Liver (tissue), 8 donors: ENCODE measurements at regions not wholly inside any gene's neighbourhood (a gene's known extent, or its start where the extent isn't known, plus 50 kb on each side); places are given as distances from the start of the nearest gene placed in this dataset.

Source experiments
- DNase-seq: peaks from one replicate; pipeline ENCODE4 v3.0.0-alpha.2; 2017; ENCODE audit warnings: low spot score
- H3K27ac ChIP-seq, 2 donors: one replicate each; pipeline ENCODE4 v1.7.0; 2013; ENCODE audit warnings: inconsistent platforms in 2 of 2, low read length in 2 of 2, control low read depth in 1 of 2, low read depth in 1 of 2, mild to moderate bottlenecking in 1 of 2
- H3K27me3 ChIP-seq, 4 donors: one replicate each; pipeline versions ENCODE4 v1.6.1 to v1.7.0; 2013; ENCODE audit warnings: low read length in 3 of 4, inconsistent platforms in 1 of 4, mild to moderate bottlenecking in 1 of 4, moderate library complexity in 1 of 4; ENCODE audit not compliant: control insufficient read depth in 4 of 4, insufficient read depth in 4 of 4
- H3K36me3 ChIP-seq, 4 donors: one replicate each; pipeline versions ENCODE4 v1.6.1 to v1.7.0; 2013; ENCODE audit warnings: low read length in 3 of 4, mild to moderate bottlenecking in 3 of 4, low read depth in 1 of 4, moderate library complexity in 1 of 4; ENCODE audit not compliant: control insufficient read depth in 4 of 4, insufficient read depth in 3 of 4
- H3K4me1 ChIP-seq, 4 donors: one replicate each; pipeline versions ENCODE4 v1.6.1 to v1.7.0; 2013; ENCODE audit warnings: low read length in 3 of 4, mild to moderate bottlenecking in 3 of 4, moderate library complexity in 1 of 4; ENCODE audit not compliant: control insufficient read depth in 4 of 4, insufficient read depth in 4 of 4
- H3K4me3 ChIP-seq, 3 donors: one replicate each; pipeline versions ENCODE4 v1.6.1 to v1.7.0; 2013; ENCODE audit warnings: low read length in 3 of 3, control low read depth in 1 of 3, low read depth in 1 of 3, mild to moderate bottlenecking in 1 of 3
- H3K9ac ChIP-seq, 2 donors: one replicate each; pipeline ENCODE4 v1.7.0; 2013; ENCODE audit warnings: low read length in 2 of 2, mild to moderate bottlenecking in 2 of 2, moderate library complexity in 2 of 2, control low read depth in 1 of 2, low read depth in 1 of 2
- H3K9me3 ChIP-seq, 4 donors: one replicate each; pipeline versions ENCODE4 v1.6.1 to v1.7.0; 2013; ENCODE audit warnings: low read length in 3 of 4; ENCODE audit not compliant: control insufficient read depth in 4 of 4
- EGR1 ChIP-seq, 2 donors: IDR thresholded peaks; 2 replicates each; pipeline ENCODE4 v1.6.1; 2016 to 2018; ENCODE audit warnings: antibody characterized with exemption in 2 of 2, low read depth in 2 of 2
- FOXA2 ChIP-seq: IDR thresholded peaks from 2 replicates; pipeline ENCODE4 v1.6.1; 2016; ENCODE audit warnings: antibody characterized with exemption
- GABPA ChIP-seq, 2 donors: IDR thresholded peaks in 1 of 2; conservative IDR thresholded peaks in 1 of 2; 2 replicates each; pipeline ENCODE4 v1.6.1; 2016; ENCODE audit warnings: antibody characterized with exemption in 2 of 2, mild to moderate bottlenecking in 1 of 2, moderate library complexity in 1 of 2
- HNF4A ChIP-seq, 2 donors: conservative IDR thresholded peaks; 2 replicates each; pipeline ENCODE4 v1.6.1; 2016; ENCODE audit warnings: antibody characterized with exemption in 2 of 2, mild to moderate bottlenecking in 2 of 2
- HNF4G ChIP-seq: IDR thresholded peaks from 2 replicates; pipeline ENCODE4 v1.6.1; 2016; ENCODE audit warnings: antibody characterized with exemption
- JUND ChIP-seq, 2 donors: IDR thresholded peaks; 2 replicates each; pipeline ENCODE4 v1.6.1; 2016; ENCODE audit warnings: antibody characterized with exemption in 2 of 2
- NR2F2 ChIP-seq: IDR thresholded peaks from 2 replicates; pipeline ENCODE4 v1.6.1; 2016; ENCODE audit warnings: antibody characterized with exemption
- RAD21 ChIP-seq, 2 donors: IDR thresholded peaks; 2 replicates each; pipeline ENCODE4 v1.6.1; 2016; ENCODE audit warnings: antibody characterized with exemption in 2 of 2, mild to moderate bottlenecking in 2 of 2
- REST ChIP-seq: IDR thresholded peaks from 2 replicates; pipeline ENCODE4 v1.6.1; 2016; ENCODE audit warnings: antibody characterized with exemption, mild to moderate bottlenecking
- SP1 ChIP-seq: IDR thresholded peaks from 2 replicates; pipeline ENCODE4 v1.6.1; 2018; ENCODE audit warnings: antibody characterized with exemption, mild to moderate bottlenecking
- YY1 ChIP-seq: IDR thresholded peaks from 2 replicates; pipeline ENCODE4 v1.6.1; 2016; ENCODE audit warnings: antibody characterized with exemption, mild to moderate bottlenecking
- WGBS: extraction: QIAGEN DNeasy Blood & Tissue Kit; methylation state at CpG from one replicate; pipeline ENCODE4 v1.1.7; 2013; 5-methylcytosine and 5-hydroxymethylcytosine counted together
- TF ChIP-seq, protein P1 (sequence below): IDR thresholded peaks from 2 replicates; pipeline ENCODE4 v1.6.1; 2016; ENCODE audit warnings: antibody characterized with exemption
- TF ChIP-seq, protein P2 (sequence below): IDR thresholded peaks from 2 replicates; pipeline ENCODE4 v1.6.1; 2016; ENCODE audit warnings: antibody characterized with exemption
- TF ChIP-seq, protein P3 (sequence below): fragments of 150-350 bp; IDR thresholded peaks from 2 replicates; pipeline ENCODE4 v1.5.1; 2017; ENCODE audit warnings: improper control_type of control experiment, low read depth, low read length; ENCODE audit not compliant: missing input control
- donor health status: healthy.
- donor health status: healthy.
- donor health status: healthy.
- donor health status: healthy.
- donor health status: healthy.

DNA sequence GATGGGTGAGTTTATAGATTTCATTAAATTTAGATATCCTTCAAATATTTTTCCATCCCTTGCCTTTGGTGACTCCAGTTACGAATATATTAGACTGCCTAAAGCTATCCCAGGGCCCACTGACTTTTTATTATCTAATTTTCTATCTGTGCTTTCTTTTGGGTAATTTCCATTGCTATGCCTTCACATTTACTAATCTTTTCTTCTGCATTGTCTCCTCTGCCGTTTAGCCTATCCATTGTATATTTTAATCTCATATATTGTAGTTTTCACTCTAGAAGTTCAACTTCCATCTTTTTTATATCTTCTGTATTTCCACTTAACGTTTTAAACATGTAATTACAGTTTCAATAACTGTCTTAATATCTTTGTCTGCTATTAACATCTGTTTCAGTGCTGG, 78.6 kb upstream of the HDAC9 start:
- Histone ChIP-seq H3K9me3 (no peaks in the 10 kb centered on the region), H3K4me3 (no peak overlapping the region), H3K27me3 (no peaks in the 10 kb centered on the region), H3K36me3 (no peaks in the 10 kb centered on the region), H3K9ac (no peak overlapping the region), H3K27ac (no peak overlapping the region), H3K4me1 (no peaks in the 10 kb centered on the region)
- TF ChIP-seq HNF4A (conservative IDR thresholded peaks at IDR 0.05) (no peak), HNF4G (no peak), EGR1 (IDR thresholded peaks at IDR 0.05; ENCODE audit: low read depth in 2 of 2) (no peak), REST (no peak)
- TF ChIP-seq, protein P1, sequence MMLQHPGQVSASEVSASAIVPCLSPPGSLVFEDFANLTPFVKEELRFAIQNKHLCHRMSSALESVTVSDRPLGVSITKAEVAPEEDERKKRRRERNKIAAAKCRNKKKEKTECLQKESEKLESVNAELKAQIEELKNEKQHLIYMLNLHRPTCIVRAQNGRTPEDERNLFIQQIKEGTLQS: no peak
- DNase-seq: no peak
- WGBS: 60% methylated on average over 3 of the region's 3 CpGs

DNA sequence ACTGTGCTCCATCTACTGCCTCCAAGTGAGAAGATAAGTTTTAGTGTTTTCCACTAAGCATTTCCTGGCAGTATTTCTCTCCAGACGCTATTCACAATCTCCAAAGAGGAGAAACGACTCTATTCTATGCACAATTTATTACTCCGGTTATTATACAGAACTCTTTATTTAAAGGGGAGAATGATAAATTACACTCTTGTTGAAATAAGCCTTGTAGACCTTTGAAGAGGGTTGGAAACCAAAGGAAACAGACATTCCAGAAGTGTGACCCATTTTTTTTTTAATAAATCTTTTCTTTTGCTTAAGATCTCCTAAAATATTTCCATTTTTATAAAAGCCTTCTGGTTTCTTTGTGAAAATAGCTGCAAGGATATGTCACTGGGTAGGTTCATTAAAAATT, 76.1 kb upstream of the HDAC9 start:
- Histone ChIP-seq H3K27me3 (no peaks in the 10 kb centered on the region), H3K4me1 (no peaks in the 10 kb centered on the region), H3K27ac (no peak overlapping the region), H3K9ac (no peak overlapping the region), H3K4me3 (no peak overlapping the region), H3K36me3 (no peaks in the 10 kb centered on the region), H3K9me3 (no peaks in the 10 kb centered on the region)
- no peak for DNase-seq
- TF ChIP-seq, protein P2, sequence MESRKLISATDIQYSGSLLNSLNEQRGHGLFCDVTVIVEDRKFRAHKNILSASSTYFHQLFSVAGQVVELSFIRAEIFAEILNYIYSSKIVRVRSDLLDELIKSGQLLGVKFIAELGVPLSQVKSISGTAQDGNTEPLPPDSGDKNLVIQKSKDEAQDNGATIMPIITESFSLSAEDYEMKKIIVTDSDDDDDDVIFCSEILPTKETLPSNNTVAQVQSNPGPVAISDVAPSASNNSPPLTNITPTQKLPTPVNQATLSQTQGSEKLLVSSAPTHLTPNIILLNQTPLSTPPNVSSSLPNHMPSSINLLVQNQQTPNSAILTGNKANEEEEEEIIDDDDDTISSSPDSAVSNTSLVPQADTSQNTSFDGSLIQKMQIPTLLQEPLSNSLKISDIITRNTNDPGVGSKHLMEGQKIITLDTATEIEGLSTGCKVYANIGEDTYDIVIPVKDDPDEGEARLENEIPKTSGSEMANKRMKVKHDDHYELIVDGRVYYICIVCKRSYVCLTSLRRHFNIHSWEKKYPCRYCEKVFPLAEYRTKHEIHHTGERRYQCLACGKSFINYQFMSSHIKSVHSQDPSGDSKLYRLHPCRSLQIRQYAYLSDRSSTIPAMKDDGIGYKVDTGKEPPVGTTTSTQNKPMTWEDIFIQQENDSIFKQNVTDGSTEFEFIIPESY: no peak
- TF ChIP-seq SP1 (no peak), GABPA (IDR thresholded peaks at IDR 0.05 in 1 of 2, conservative IDR thresholded peaks at IDR 0.05 in 1 of 2) (no peak), REST (no peak), NR2F2 (no peak), YY1 (no peak), JUND (IDR thresholded peaks at IDR 0.05) (no peak), FOXA2 (no peak), RAD21 (IDR thresholded peaks at IDR 0.05) (no peak), HNF4A (conservative IDR thresholded peaks at IDR 0.05) (no peak)
- TF ChIP-seq, protein P3, sequence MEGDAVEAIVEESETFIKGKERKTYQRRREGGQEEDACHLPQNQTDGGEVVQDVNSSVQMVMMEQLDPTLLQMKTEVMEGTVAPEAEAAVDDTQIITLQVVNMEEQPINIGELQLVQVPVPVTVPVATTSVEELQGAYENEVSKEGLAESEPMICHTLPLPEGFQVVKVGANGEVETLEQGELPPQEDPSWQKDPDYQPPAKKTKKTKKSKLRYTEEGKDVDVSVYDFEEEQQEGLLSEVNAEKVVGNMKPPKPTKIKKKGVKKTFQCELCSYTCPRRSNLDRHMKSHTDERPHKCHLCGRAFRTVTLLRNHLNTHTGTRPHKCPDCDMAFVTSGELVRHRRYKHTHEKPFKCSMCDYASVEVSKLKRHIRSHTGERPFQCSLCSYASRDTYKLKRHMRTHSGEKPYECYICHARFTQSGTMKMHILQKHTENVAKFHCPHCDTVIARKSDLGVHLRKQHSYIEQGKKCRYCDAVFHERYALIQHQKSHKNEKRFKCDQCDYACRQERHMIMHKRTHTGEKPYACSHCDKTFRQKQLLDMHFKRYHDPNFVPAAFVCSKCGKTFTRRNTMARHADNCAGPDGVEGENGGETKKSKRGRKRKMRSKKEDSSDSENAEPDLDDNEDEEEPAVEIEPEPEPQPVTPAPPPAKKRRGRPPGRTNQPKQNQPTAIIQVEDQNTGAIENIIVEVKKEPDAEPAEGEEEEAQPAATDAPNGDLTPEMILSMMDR: no peak
- TF ChIP-seq, protein P1: no peak
- 72% methylated on average over 3 of the region's 3 CpGs for WGBS
